MM.1S (cell line): ENCODE measurements at regions not wholly inside any gene's neighbourhood (a gene's known extent, or its start where the extent isn't known, plus 50 kb on each side); places are given as distances from the start of the nearest gene placed in this dataset.

Experiments
- EZH2 ChIP-seq: fragments of 300-600 bp; sonication (generic); optimal IDR thresholded peaks from 2 replicates; pipeline ENCODE3; 2017; ENCODE audit warnings: low read depth, mild to moderate bottlenecking, antibody characterized with exemption, low read length, mixed read lengths
- EZH2phosphoT487 ChIP-seq: fragments of 300-600 bp; sonication (generic); IDR thresholded peaks from 2 replicates; pipeline ENCODE4 v1.6.1; 2018; ENCODE audit warnings: antibody characterized with exemption, low read length
- TF ChIP-seq, protein P1 (sequence below): fragments of 300-600 bp; sonication (generic); IDR thresholded peaks from 2 replicates; pipeline ENCODE4 v1.5.1; 2016; ENCODE audit warnings: antibody characterized with exemption, low read length, mixed read lengths

GRCh38 chr4:153045111-153045982 lies 109.2 kb downstream of the FHDC1 start:
- TF ChIP-seq, protein P1, sequence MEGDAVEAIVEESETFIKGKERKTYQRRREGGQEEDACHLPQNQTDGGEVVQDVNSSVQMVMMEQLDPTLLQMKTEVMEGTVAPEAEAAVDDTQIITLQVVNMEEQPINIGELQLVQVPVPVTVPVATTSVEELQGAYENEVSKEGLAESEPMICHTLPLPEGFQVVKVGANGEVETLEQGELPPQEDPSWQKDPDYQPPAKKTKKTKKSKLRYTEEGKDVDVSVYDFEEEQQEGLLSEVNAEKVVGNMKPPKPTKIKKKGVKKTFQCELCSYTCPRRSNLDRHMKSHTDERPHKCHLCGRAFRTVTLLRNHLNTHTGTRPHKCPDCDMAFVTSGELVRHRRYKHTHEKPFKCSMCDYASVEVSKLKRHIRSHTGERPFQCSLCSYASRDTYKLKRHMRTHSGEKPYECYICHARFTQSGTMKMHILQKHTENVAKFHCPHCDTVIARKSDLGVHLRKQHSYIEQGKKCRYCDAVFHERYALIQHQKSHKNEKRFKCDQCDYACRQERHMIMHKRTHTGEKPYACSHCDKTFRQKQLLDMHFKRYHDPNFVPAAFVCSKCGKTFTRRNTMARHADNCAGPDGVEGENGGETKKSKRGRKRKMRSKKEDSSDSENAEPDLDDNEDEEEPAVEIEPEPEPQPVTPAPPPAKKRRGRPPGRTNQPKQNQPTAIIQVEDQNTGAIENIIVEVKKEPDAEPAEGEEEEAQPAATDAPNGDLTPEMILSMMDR, result no peak
- TF ChIP-seq EZH2, result no peak
- no peak for TF ChIP-seq EZH2phosphoT487
